ENCODE measurements at regions not wholly inside any gene's neighbourhood (a gene's known extent, or its start where the extent isn't known, plus 50 kb on each side); places are given as distances from the start of the nearest gene placed in this dataset.
"Not testable (repeated sequence)": the region's sequence is repeated elsewhere in the genome, so short reads cannot be mapped to it uniquely, and the experiment has no call there.

DNA sequence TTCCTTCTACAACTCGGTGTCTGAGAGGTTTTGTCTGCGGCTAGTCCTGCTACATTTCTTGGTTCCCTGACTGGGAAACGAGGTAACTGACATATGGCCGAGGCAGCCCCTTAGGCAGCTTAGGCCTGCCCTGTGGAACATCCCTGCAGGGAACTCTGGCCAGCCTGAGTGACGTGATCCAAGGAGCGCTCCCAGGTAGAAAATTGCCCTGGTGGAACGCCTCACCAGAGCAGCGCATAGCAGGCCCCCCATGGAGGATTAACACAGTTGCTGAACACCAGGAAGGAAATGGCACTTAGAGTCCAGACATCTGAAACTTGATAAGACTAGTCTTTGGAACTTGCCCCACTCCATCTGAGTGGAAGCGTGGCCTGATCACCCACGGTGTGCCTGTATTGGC lies 837.4 kb upstream of the NDST4 start:
- intact Hi-C loops (cut with micrococcal nuclease; ENCODE audit: unreplicated experiment): no loop called here
- Histone ChIP-seq H3K27ac (ENCODE audit: low read length) (no peak overlapping the region), H3K4me3 (ENCODE audit: low read depth in 2 of 2, low read length in 2 of 2) (no peak overlapping the region), H3K9me3 (ENCODE audit: control insufficient read depth, insufficient read depth, low read depth, low read length) (no peaks in the 10 kb centered on the region), H3K4me1 (ENCODE audit: control insufficient read depth, insufficient read depth, low read length) (no peaks in the 10 kb centered on the region), H3K36me3 (ENCODE audit: control insufficient read depth, insufficient read depth, low read length) (no peaks in the 10 kb centered on the region), H3K27me3 (ENCODE audit: control insufficient read depth, insufficient read depth, low read length) (no peaks in the 10 kb centered on the region)
- no peak for TF ChIP-seq TCF7L2 (IDR thresholded peaks at IDR 0.05; ENCODE audit: low read depth, low read length)
- POLR2A ChIA-PET: no interaction called here
- BruUV-seq (replicated peaks): no TSS peak
- in situ Hi-C loops (cut with HindIII; ENCODE audit: low pct_unique_long_range_greater_than_20kb, low sequenced_read_pairs): no loop called here
- no peak for DNase-seq (ENCODE audit: low read depth, low spot score)
- ATAC-seq: no peak
- CTCF ChIA-PET: no interaction called here

DNA sequence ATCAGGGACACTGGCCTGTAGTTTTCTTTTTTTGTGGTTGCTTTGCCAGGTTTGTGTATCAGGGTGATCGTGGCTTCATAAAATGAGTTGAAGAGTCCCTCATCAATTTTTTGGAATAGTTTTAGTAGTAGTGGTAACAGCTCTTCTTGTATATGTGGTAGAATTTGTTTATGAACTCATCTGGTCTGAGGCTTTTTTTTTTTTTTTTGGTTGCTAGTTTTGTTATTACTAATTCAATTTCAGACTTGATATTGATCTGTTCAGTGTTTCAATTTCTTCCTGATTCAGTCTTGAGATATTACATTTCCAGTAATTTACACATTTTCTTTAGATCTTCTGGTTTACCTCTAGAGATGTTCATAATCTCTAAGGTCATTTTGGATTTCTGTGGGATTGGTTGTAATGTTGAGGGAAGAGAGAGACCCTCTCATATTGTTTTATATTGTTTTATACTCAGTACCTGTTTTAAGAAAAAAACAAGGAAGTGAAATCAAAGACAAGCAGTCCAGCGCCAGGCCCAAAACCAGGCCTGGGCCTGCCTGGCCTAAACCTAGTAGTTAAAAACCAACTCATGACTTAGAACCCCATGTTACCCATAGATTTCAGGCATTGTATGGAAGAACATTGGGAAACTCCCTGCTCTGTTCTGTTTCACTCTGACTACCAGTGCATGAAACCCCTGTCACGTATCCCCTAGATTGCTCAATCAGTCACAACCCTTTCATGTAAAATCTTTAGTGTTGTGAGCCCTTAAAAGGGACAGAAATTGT lies 836.7 kb upstream of the NDST4 start:
- H3K9me3 ChIP-seq (ENCODE audit: control insufficient read depth, insufficient read depth, low read depth, low read length); H3K27ac ChIP-seq (ENCODE audit: low read length); ATAC-seq; H3K36me3 ChIP-seq (ENCODE audit: control insufficient read depth, insufficient read depth, low read length); POLR2A ChIA-PET; CTCF ChIA-PET; DNase-seq (ENCODE audit: low read depth, low spot score); H3K4me3 ChIP-seq (ENCODE audit: low read depth in 2 of 2, low read length in 2 of 2); H3K4me1 ChIP-seq (ENCODE audit: control insufficient read depth, insufficient read depth, low read length); BruUV-seq (replicated peaks); in situ Hi-C loops (cut with HindIII; ENCODE audit: low pct_unique_long_range_greater_than_20kb, low sequenced_read_pairs); intact Hi-C loops (cut with micrococcal nuclease; ENCODE audit: unreplicated experiment); H3K27me3 ChIP-seq (ENCODE audit: control insufficient read depth, insufficient read depth, low read length): not testable (repeated sequence)

DNA sequence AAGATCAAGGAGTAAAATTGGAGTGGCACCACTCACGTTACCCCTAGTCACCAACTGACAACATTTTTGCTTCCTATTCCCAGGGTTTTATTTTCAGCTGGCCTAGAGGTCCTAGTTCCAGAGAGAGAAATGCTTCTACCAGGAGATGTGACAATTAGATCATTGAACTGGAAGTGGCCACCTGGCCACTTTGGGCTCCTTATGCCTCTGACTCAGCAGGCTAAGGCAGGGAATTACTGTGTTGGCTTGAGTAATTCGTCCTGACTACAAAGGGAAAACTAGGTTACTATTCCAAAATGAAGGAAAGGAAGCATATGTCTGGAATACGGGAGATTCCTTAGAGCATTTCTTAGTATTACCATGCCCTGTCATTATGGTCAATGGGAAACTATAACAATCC lies 831.6 kb upstream of the NDST4 start:
- Histone ChIP-seq H3K4me1 (ENCODE audit: control insufficient read depth, insufficient read depth, low read length) (no peaks in the 10 kb centered on the region), H3K4me3 (ENCODE audit: low read depth in 2 of 2, low read length in 2 of 2) (no peak overlapping the region), H3K9me3 (ENCODE audit: control insufficient read depth, insufficient read depth, low read depth, low read length) (no peaks in the 10 kb centered on the region), H3K27ac (ENCODE audit: low read length) (no peak overlapping the region), H3K36me3 (ENCODE audit: control insufficient read depth, insufficient read depth, low read length) (no peaks in the 10 kb centered on the region), H3K27me3 (ENCODE audit: control insufficient read depth, insufficient read depth, low read length) (no peaks in the 10 kb centered on the region)
- ChIA-PET POLR2A (no interaction called here), CTCF (no interaction called here)
- DNase-seq (ENCODE audit: low read depth, low spot score) (no peak), ATAC-seq (no peak)
- no TSS peak for BruUV-seq (replicated peaks)
- intact Hi-C loops (cut with micrococcal nuclease; ENCODE audit: unreplicated experiment): no loop called here
- in situ Hi-C loops (cut with HindIII; ENCODE audit: low pct_unique_long_range_greater_than_20kb, low sequenced_read_pairs): no loop called here
- no peak for TF ChIP-seq TCF7L2 (IDR thresholded peaks at IDR 0.05; ENCODE audit: low read depth, low read length)
- TF ChIP-seq SIN3A (IDR thresholded peaks at IDR 0.05; ENCODE audit: borderline replicate concordance, insufficient read depth, low read depth, low read length): no peak
- TF ChIP-seq POLR2AphosphoS5 (IDR thresholded peaks at IDR 0.05; ENCODE audit: low read depth, low read length): no peak
- TF ChIP-seq, protein P1, sequence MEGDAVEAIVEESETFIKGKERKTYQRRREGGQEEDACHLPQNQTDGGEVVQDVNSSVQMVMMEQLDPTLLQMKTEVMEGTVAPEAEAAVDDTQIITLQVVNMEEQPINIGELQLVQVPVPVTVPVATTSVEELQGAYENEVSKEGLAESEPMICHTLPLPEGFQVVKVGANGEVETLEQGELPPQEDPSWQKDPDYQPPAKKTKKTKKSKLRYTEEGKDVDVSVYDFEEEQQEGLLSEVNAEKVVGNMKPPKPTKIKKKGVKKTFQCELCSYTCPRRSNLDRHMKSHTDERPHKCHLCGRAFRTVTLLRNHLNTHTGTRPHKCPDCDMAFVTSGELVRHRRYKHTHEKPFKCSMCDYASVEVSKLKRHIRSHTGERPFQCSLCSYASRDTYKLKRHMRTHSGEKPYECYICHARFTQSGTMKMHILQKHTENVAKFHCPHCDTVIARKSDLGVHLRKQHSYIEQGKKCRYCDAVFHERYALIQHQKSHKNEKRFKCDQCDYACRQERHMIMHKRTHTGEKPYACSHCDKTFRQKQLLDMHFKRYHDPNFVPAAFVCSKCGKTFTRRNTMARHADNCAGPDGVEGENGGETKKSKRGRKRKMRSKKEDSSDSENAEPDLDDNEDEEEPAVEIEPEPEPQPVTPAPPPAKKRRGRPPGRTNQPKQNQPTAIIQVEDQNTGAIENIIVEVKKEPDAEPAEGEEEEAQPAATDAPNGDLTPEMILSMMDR (IDR thresholded peaks at IDR 0.05): no peak
- TF ChIP-seq, protein P2, sequence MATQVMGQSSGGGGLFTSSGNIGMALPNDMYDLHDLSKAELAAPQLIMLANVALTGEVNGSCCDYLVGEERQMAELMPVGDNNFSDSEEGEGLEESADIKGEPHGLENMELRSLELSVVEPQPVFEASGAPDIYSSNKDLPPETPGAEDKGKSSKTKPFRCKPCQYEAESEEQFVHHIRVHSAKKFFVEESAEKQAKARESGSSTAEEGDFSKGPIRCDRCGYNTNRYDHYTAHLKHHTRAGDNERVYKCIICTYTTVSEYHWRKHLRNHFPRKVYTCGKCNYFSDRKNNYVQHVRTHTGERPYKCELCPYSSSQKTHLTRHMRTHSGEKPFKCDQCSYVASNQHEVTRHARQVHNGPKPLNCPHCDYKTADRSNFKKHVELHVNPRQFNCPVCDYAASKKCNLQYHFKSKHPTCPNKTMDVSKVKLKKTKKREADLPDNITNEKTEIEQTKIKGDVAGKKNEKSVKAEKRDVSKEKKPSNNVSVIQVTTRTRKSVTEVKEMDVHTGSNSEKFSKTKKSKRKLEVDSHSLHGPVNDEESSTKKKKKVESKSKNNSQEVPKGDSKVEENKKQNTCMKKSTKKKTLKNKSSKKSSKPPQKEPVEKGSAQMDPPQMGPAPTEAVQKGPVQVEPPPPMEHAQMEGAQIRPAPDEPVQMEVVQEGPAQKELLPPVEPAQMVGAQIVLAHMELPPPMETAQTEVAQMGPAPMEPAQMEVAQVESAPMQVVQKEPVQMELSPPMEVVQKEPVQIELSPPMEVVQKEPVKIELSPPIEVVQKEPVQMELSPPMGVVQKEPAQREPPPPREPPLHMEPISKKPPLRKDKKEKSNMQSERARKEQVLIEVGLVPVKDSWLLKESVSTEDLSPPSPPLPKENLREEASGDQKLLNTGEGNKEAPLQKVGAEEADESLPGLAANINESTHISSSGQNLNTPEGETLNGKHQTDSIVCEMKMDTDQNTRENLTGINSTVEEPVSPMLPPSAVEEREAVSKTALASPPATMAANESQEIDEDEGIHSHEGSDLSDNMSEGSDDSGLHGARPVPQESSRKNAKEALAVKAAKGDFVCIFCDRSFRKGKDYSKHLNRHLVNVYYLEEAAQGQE (IDR thresholded peaks at IDR 0.05; ENCODE audit: insufficient read depth in 1 of 2, low read depth in 2 of 2, low read length in 1 of 2): no peak
